OCI-LY1 (cell line): ENCODE measurements at regions not wholly inside any gene's neighbourhood (a gene's known extent, or its start where the extent isn't known, plus 50 kb on each side); places are given as distances from the start of the nearest gene placed in this dataset.

Source experiments
- H2AFZ ChIP-seq: fragments of 200-600 bp; sonication (generic), shearing (Covaris generic); 2 replicates; pipeline ENCODE4 v1.6.0; 2014; ENCODE audit warnings: antibody characterized with exemption, mild to moderate bottlenecking, low read length
- H3F3A ChIP-seq: fragments of 200-600 bp; sonication (generic), shearing (Covaris generic); 2 replicates; pipeline ENCODE4 v1.6.0; 2014; ENCODE audit warnings: mild to moderate bottlenecking, antibody characterized with exemption, low read length, moderate library complexity; ENCODE audit not compliant: insufficient read depth
- H3K27ac ChIP-seq: fragments of 200-600 bp; sonication (generic); 2 replicates; pipeline ENCODE4 v1.5.1; 2014; ENCODE audit warnings: low read length, mixed run types, mild to moderate bottlenecking, low read depth; ENCODE audit not compliant: poor library complexity, severe bottlenecking
- H3K27me3 ChIP-seq: fragments of 200-600 bp; sonication (generic); 2 replicates; pipeline ENCODE4 v1.6.0; 2014; ENCODE audit warnings: antibody characterized with exemption, mild to moderate bottlenecking, low read length, moderate library complexity; ENCODE audit not compliant: insufficient read depth
- H3K36me3 ChIP-seq: fragments of 200-600 bp; sonication (generic); 2 replicates; pipeline ENCODE4 v1.6.1; 2014; ENCODE audit warnings: mild to moderate bottlenecking, antibody characterized with exemption, low read length, moderate library complexity, mixed read lengths; ENCODE audit not compliant: insufficient read depth
- H3K4me1 ChIP-seq: fragments of 200-600 bp; sonication (generic); 2 replicates; pipeline ENCODE4 v1.5.1; 2014; ENCODE audit warnings: mild to moderate bottlenecking, low read length, moderate library complexity; ENCODE audit not compliant: insufficient read depth, severe bottlenecking
- H3K4me2 ChIP-seq: fragments of 200-600 bp; sonication (generic), shearing (Covaris generic); 2 replicates; pipeline ENCODE4 v1.6.1; 2014; ENCODE audit warnings: low read length
- H3K4me3 ChIP-seq: fragments of 200-600 bp; sonication (generic); 2 replicates; pipeline ENCODE4 v1.5.1; 2014; ENCODE audit warnings: low read length, low read depth, mild to moderate bottlenecking, mixed read lengths; ENCODE audit not compliant: poor library complexity, severe bottlenecking
- H3K79me2 ChIP-seq: fragments of 200-600 bp; shearing (Covaris generic); 2 replicates; pipeline ENCODE4 v1.6.1; 2016; ENCODE audit warnings: mixed run types, low read length, mixed read lengths; ENCODE audit not compliant: insufficient read depth
- H3K9ac ChIP-seq: fragments of 200-600 bp; sonication (generic), shearing (Covaris generic); 2 replicates; pipeline ENCODE4 v1.6.1; 2014; ENCODE audit warnings: mild to moderate bottlenecking, low read length, mixed read lengths
- H3K9me2 ChIP-seq: fragments of 200-600 bp; sonication (generic), shearing (Covaris generic); 2 replicates; pipeline ENCODE4 v1.6.1; 2014; ENCODE audit warnings: low read depth, mild to moderate bottlenecking, low read length, mixed read lengths
- H3K9me3 ChIP-seq: fragments of 200-600 bp; shearing (Covaris generic); 2 replicates; pipeline ENCODE4 v1.6.1; 2014; ENCODE audit warnings: low read length, mixed read lengths
- H4K20me1 ChIP-seq: fragments of 200-600 bp; sonication (generic), shearing (Covaris generic); 2 replicates; pipeline ENCODE4 v1.6.0; 2016; ENCODE audit warnings: mild to moderate bottlenecking, low read length; ENCODE audit not compliant: insufficient read depth
- CTCF ChIP-seq: fragments of 200-600 bp; sonication (generic), shearing (Covaris generic); IDR thresholded peaks from 2 replicates; pipeline ENCODE4 v1.5.1; 2017; ENCODE audit warnings: mild to moderate bottlenecking, antibody characterized with exemption, low read length, moderate library complexity, mixed read lengths
- EZH2 ChIP-seq: fragments of 200-600 bp; sonication (generic), shearing (Covaris generic); IDR thresholded peaks from 2 replicates; pipeline ENCODE4 v1.8.0; 2017; ENCODE audit warnings: borderline replicate concordance, mixed run types, mild to moderate bottlenecking, antibody characterized with exemption, low read length, moderate library complexity, mixed read lengths

- Histone ChIP-seq H3K9me2 (no peaks in the 10 kb centered on the region), H3F3A (no peaks in the 10 kb centered on the region), H3K27ac (no peak overlapping the region), H3K36me3 (no peaks in the 10 kb centered on the region), H3K4me1 (no peaks in the 10 kb centered on the region), H3K4me3 (no peak overlapping the region), H3K9ac (no peak overlapping the region), H2AFZ (no peak overlapping the region), H3K4me2 (no peak overlapping the region), H3K79me2 (no peaks in the 10 kb centered on the region), H4K20me1 (no peaks in the 10 kb centered on the region), H3K27me3 (no peaks in the 10 kb centered on the region), H3K9me3 (no peaks in the 10 kb centered on the region)
- TF ChIP-seq CTCF = no peak
- TF ChIP-seq EZH2 = no peak
These were observed 503.0 kb downstream of the LIG4 start for GRCh38 chr13:107712145-107712860.

- Histone ChIP-seq H3K27me3 (no peaks in the 10 kb centered on the region), H3K9ac (no peak overlapping the region), H3K4me3 (no peak overlapping the region), H3K4me1 (no peaks in the 10 kb centered on the region), H3F3A (no peaks in the 10 kb centered on the region), H4K20me1 (no peaks in the 10 kb centered on the region), H2AFZ (no peak overlapping the region), H3K79me2 (no peaks in the 10 kb centered on the region), H3K27ac (no peak overlapping the region), H3K4me2 (no peak overlapping the region), H3K9me2 (no peaks in the 10 kb centered on the region), H3K36me3 (no peaks in the 10 kb centered on the region), H3K9me3 (no peaks in the 10 kb centered on the region)
- TF ChIP-seq EZH2 (no peak), CTCF (no peak)
These were observed 525.2 kb downstream of the LIG4 start for GRCh38 chr13:107690181-107690580.

- Histone ChIP-seq H3K9me3 (no peaks in the 10 kb centered on the region), H3K9ac (no peak overlapping the region), H3K4me2 (no peak overlapping the region), H3K4me3 (no peak overlapping the region), H3K27me3 (no peaks in the 10 kb centered on the region), H3F3A (no peaks in the 10 kb centered on the region), H3K36me3 (no peaks in the 10 kb centered on the region), H3K27ac (no peak overlapping the region), H3K79me2 (no peaks in the 10 kb centered on the region), H3K4me1 (no peaks in the 10 kb centered on the region), H3K9me2 (no peaks in the 10 kb centered on the region), H4K20me1 (no peaks in the 10 kb centered on the region), H2AFZ (no peak overlapping the region)
- TF ChIP-seq EZH2 = no peak
- TF ChIP-seq CTCF = no peak
These were observed 529.5 kb downstream of the LIG4 start for GRCh38 chr13:107685876-107686275.
